GM10248 (cell line): ENCODE measurements at regions not wholly inside any gene's neighbourhood (a gene's known extent, or its start where the extent isn't known, plus 50 kb on each side); places are given as distances from the start of the nearest gene placed in this dataset.

Experiments
- CTCF ChIA-PET: fragments of 300-600 bp; sonication (Branson Sonifier 250); formaldehyde crosslinking; extraction: SDS; loops from one replicate; lab custom pipeline; 2021; ENCODE audit warnings: antibody characterized with exemption; lab: Yijun Ruan, JAX
- POLR2A ChIA-PET: fragments of 350-650 bp; sonication (Branson Sonifier 250); formaldehyde crosslinking; extraction: SDS; loops from one replicate; lab custom pipeline; 2020; ENCODE audit warnings: antibody characterized with exemption; lab: Yijun Ruan, JAX
- DNase-seq: peaks from one replicate; pipeline ENCODE4 v3.0.0; 2012; ENCODE audit errors: extremely low spot score
- CTCF ChIP-seq: IDR thresholded peaks from 2 replicates; pipeline ENCODE4 v1.5.1; 2012; ENCODE audit warnings: mild to moderate bottlenecking, low read depth; ENCODE audit errors: extremely low read depth, missing control alignments, control extremely low read depth

- DNase-seq, result no peak
- POLR2A ChIA-PET, result no interaction called here
- TF ChIP-seq CTCF, result no peak
- CTCF ChIA-PET, result no interaction called here
Measured at GRCh38 chr18:29629493-29630036, 1413.0 kb downstream of the DSC3 start.

- CTCF ChIA-PET, result no interaction called here
- POLR2A ChIA-PET, result no interaction called here
- TF ChIP-seq CTCF, result no peak
- DNase-seq, result no peak
Measured at GRCh38 chr18:29626094-29626493, 1416.4 kb downstream of the DSC3 start.

GRCh38 chr18:29616867-29617266 lies 1425.7 kb downstream of the DSC3 start:
- ChIA-PET POLR2A (no interaction called here), CTCF (no interaction called here)
- no peak for DNase-seq
- no peak for TF ChIP-seq CTCF

GRCh38 chr18:29608982-29609381 lies 1432.1 kb upstream of the CDH2 start:
- no peak for TF ChIP-seq CTCF
- no peak for DNase-seq
- ChIA-PET CTCF (no interaction called here), POLR2A (no interaction called here)

GRCh38 chr18:29605365-29605764 lies 1428.4 kb upstream of the CDH2 start:
- POLR2A ChIA-PET, result no interaction called here
- CTCF ChIA-PET, result no interaction called here
- DNase-seq, result no peak
- no peak for TF ChIP-seq CTCF

GRCh38 chr18:29596959-29597358 lies 1420.0 kb upstream of the CDH2 start:
- CTCF ChIA-PET, result no interaction called here
- no peak for TF ChIP-seq CTCF
- DNase-seq, result no peak
- POLR2A ChIA-PET, result no interaction called here

- POLR2A ChIA-PET, result no interaction called here
- no peak for DNase-seq
- CTCF ChIA-PET, result no interaction called here
- no peak for TF ChIP-seq CTCF
Measured at GRCh38 chr18:29594493-29594892, 1417.6 kb upstream of the CDH2 start.
